Neural cell (in vitro differentiated cells): ENCODE measurements at regions not wholly inside any gene's neighbourhood (a gene's known extent, or its start where the extent isn't known, plus 50 kb on each side); places are given as distances from the start of the nearest gene placed in this dataset.

Experiments
- H2AFZ ChIP-seq: fragments of 200-600, 300-800 bp; sonication (generic), shearing (Covaris generic); 2 replicates; pipeline ENCODE4 v1.6.0; 2014; ENCODE audit warnings: low read depth, mild to moderate bottlenecking, antibody characterized with exemption, low read length, moderate library complexity
- H3F3A ChIP-seq: fragments of 200-600 bp; shearing (Covaris generic); 2 replicates; pipeline ENCODE4 v1.6.1; 2016; ENCODE audit warnings: mild to moderate bottlenecking, moderate library complexity, mixed read lengths, antibody characterized with exemption, low read length; ENCODE audit not compliant: insufficient read depth, poor library complexity, severe bottlenecking
- H3K27ac ChIP-seq: fragments of 200-600, 300-800 bp; sonication (generic), shearing (Covaris generic); 2 replicates; pipeline ENCODE4 v1.5.1; 2014; ENCODE audit warnings: mild to moderate bottlenecking, low read length, moderate library complexity
- H3K27me3 ChIP-seq: fragments of 300-800, 200-600 bp; sonication (generic), shearing (Covaris generic); 2 replicates; pipeline ENCODE4 v1.6.0; 2014; ENCODE audit warnings: mild to moderate bottlenecking, low read depth, low read length, moderate library complexity; ENCODE audit not compliant: insufficient read depth
- H3K36me3 ChIP-seq: fragments of 300-800, 200-600 bp; sonication (generic), shearing (Covaris generic); 2 replicates; pipeline ENCODE4 v1.5.1; 2014; ENCODE audit warnings: mild to moderate bottlenecking, antibody characterized with exemption, low read length, moderate library complexity; ENCODE audit not compliant: insufficient read depth
- H3K4me2 ChIP-seq: fragments of 300-800, 200-600 bp; sonication (generic), shearing (Covaris generic); 2 replicates; pipeline ENCODE4 v1.6.0; 2014; ENCODE audit warnings: mild to moderate bottlenecking, low read length
- H3K4me3 ChIP-seq: fragments of 300-800, 200-600 bp; sonication (generic), shearing (Covaris generic); 2 replicates; pipeline ENCODE4 v1.5.1; 2014; ENCODE audit warnings: mild to moderate bottlenecking, low read length, moderate library complexity
- H3K79me2 ChIP-seq: fragments of 200-600 bp; shearing (Covaris generic); replicated peaks from 2 replicates; pipeline ENCODE4 v1.6.0; 2014; ENCODE audit warnings: mild to moderate bottlenecking, low read length, moderate library complexity; ENCODE audit not compliant: insufficient read depth
- H3K9ac ChIP-seq: fragments of 300-800, 200-600 bp; sonication (generic), shearing (Covaris generic); 2 replicates; pipeline ENCODE4 v1.6.1; 2016; ENCODE audit warnings: mild to moderate bottlenecking, low read length, mixed read lengths
- H3K9me2 ChIP-seq: fragments of 200-600 bp; shearing (Covaris generic); 2 replicates; pipeline ENCODE4 v1.6.1; 2016; ENCODE audit warnings: mild to moderate bottlenecking, low read length, mixed read lengths; ENCODE audit not compliant: insufficient read depth
- H3K9me3 ChIP-seq: fragments of 200-600, 300-800 bp; sonication (generic), shearing (Covaris generic); 2 replicates; pipeline ENCODE4 v1.6.1; 2016; ENCODE audit warnings: mild to moderate bottlenecking, mixed run types, low read length, moderate library complexity, mixed read lengths
- H4K20me1 ChIP-seq: fragments of 200-600 bp; shearing (Covaris generic); 2 replicates; pipeline ENCODE4 v1.6.1; 2016; ENCODE audit warnings: mild to moderate bottlenecking, mixed run types; ENCODE audit not compliant: insufficient read depth
- EP300 ChIP-seq: fragments of 450-650 bp; conservative IDR thresholded peaks from 2 replicates; pipeline ENCODE4 v1.6.1; 2014; ENCODE audit warnings: antibody characterized with exemption, mild to moderate bottlenecking, moderate library complexity; ENCODE audit not compliant: poor library complexity, severe bottlenecking
- EZH2 ChIP-seq: fragments of 200-600, 300-800 bp; shearing (Covaris generic), sonication (generic); IDR thresholded peaks from 2 replicates; pipeline ENCODE4 v1.6.1; 2014; ENCODE audit warnings: antibody characterized with exemption, low read length, borderline replicate concordance, mild to moderate bottlenecking; ENCODE audit not compliant: insufficient read depth, poor library complexity, severe bottlenecking
- MXI1 ChIP-seq: fragments of 450-650 bp; conservative IDR thresholded peaks from 2 replicates; pipeline ENCODE4 v1.6.1; 2014; ENCODE audit warnings: antibody characterized with exemption, mild to moderate bottlenecking; ENCODE audit not compliant: poor library complexity, severe bottlenecking
- POLR2AphosphoS5 ChIP-seq: IDR thresholded peaks from 2 replicates; pipeline ENCODE4 v1.6.1; 2012
- RAD21 ChIP-seq: fragments of 450-650 bp; conservative IDR thresholded peaks from 2 replicates; pipeline ENCODE4 v1.6.1; 2014; ENCODE audit warnings: antibody characterized with exemption, mild to moderate bottlenecking, moderate library complexity
- REST ChIP-seq: IDR thresholded peaks from 2 replicates; pipeline ENCODE4 v1.6.1; 2012; ENCODE audit warnings: borderline replicate concordance
- SMC3 ChIP-seq: fragments of 450-650 bp; conservative IDR thresholded peaks from 2 replicates; pipeline ENCODE4 v1.6.1; 2014; ENCODE audit warnings: antibody characterized with exemption, mild to moderate bottlenecking, moderate library complexity; ENCODE audit not compliant: poor library complexity
- TAF1 ChIP-seq: IDR thresholded peaks from 2 replicates; pipeline ENCODE4 v1.6.1; 2012; ENCODE audit warnings: low read depth
- TF ChIP-seq, protein P1 (sequence below): fragments of 450-650 bp; IDR thresholded peaks from 2 replicates; pipeline ENCODE4 v1.5.1; 2014; ENCODE audit warnings: antibody characterized with exemption, mild to moderate bottlenecking, moderate library complexity; ENCODE audit not compliant: poor library complexity, severe bottlenecking

DNA sequence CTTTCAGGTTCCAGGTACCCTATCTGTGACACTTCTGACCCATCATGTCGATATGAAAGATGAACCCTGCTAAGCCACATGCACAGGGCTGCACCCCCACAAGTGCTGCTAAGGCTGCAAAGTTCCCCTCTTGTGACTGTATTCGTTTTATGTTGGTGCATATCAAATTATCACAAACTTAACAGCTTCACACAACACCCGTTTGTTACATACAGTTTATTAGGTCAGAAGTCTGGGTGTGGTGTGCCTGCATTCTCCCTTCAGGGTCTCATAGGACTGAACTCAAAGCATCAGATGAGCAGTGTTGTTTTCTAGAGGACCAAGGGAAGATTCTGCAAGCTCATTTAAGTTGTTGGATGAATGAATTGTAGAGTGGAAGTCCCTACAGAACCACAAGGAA lies 199.4 kb downstream of the ANAPC1 start:
- H3K27me3 ChIP-seq: no peaks in the 10 kb centered on the region

GRCh38 chr2:111685342-111685741 lies 198.7 kb downstream of the ANAPC1 start:
- Histone ChIP-seq H3K79me2 (no peaks in the 10 kb centered on the region), H3K9ac (no peak overlapping the region), H3K9me3 (no peaks in the 10 kb centered on the region)

More for the DNA sequence above, 199.4 kb downstream of the ANAPC1 start:
- Histone ChIP-seq H3K9ac (no peak overlapping the region), H3K9me3 (no peaks in the 10 kb centered on the region), H2AFZ (no peak overlapping the region), H3F3A (no peaks in the 10 kb centered on the region), H3K79me2 (no peaks in the 10 kb centered on the region), H4K20me1 (no peaks in the 10 kb centered on the region), H3K27ac (no peak overlapping the region), H3K36me3 (no peaks in the 10 kb centered on the region), H3K4me2 (no peak overlapping the region), H3K4me3 (no peak overlapping the region), H3K9me2 (no peaks in the 10 kb centered on the region)
- no peak for TF ChIP-seq MXI1
- TF ChIP-seq SMC3: no peak
- no peak for TF ChIP-seq TAF1
- TF ChIP-seq, protein P1, sequence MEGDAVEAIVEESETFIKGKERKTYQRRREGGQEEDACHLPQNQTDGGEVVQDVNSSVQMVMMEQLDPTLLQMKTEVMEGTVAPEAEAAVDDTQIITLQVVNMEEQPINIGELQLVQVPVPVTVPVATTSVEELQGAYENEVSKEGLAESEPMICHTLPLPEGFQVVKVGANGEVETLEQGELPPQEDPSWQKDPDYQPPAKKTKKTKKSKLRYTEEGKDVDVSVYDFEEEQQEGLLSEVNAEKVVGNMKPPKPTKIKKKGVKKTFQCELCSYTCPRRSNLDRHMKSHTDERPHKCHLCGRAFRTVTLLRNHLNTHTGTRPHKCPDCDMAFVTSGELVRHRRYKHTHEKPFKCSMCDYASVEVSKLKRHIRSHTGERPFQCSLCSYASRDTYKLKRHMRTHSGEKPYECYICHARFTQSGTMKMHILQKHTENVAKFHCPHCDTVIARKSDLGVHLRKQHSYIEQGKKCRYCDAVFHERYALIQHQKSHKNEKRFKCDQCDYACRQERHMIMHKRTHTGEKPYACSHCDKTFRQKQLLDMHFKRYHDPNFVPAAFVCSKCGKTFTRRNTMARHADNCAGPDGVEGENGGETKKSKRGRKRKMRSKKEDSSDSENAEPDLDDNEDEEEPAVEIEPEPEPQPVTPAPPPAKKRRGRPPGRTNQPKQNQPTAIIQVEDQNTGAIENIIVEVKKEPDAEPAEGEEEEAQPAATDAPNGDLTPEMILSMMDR: no peak
- TF ChIP-seq REST: no peak
- TF ChIP-seq EZH2: no peak
- no peak for TF ChIP-seq EP300
- TF ChIP-seq POLR2AphosphoS5: no peak
- no peak for TF ChIP-seq RAD21

GRCh38 chr2:111686994-111687393 lies 197.0 kb downstream of the ANAPC1 start:
- TF ChIP-seq EZH2 (no peak), RAD21 (no peak), TAF1 (no peak)
- H3K27me3 ChIP-seq: no peaks in the 10 kb centered on the region
- H3K9me2 ChIP-seq: no peaks in the 10 kb centered on the region
- no peak overlapping the region for H3K9ac ChIP-seq
- H2AFZ ChIP-seq: no peak overlapping the region
- H3K4me2 ChIP-seq: no peak overlapping the region
- no peaks in the 10 kb centered on the region for H3K79me2 ChIP-seq
- no peaks in the 10 kb centered on the region for H3K9me3 ChIP-seq
- H3F3A ChIP-seq: no peaks in the 10 kb centered on the region
- H3K36me3 ChIP-seq: no peaks in the 10 kb centered on the region
- H3K27ac ChIP-seq: no peak overlapping the region
- H4K20me1 ChIP-seq: no peaks in the 10 kb centered on the region
- no peak overlapping the region for H3K4me3 ChIP-seq

More at GRCh38 chr2:111685342-111685741, 198.7 kb downstream of the ANAPC1 start:
- Histone ChIP-seq H3K27me3 (no peaks in the 10 kb centered on the region), H2AFZ (no peak overlapping the region), H4K20me1 (no peaks in the 10 kb centered on the region), H3K9me2 (no peaks in the 10 kb centered on the region), H3K4me2 (no peak overlapping the region), H3F3A (no peaks in the 10 kb centered on the region), H3K27ac (no peak overlapping the region), H3K36me3 (no peaks in the 10 kb centered on the region), H3K4me3 (no peak overlapping the region)
- TF ChIP-seq RAD21: no peak
- TF ChIP-seq TAF1: no peak
